ENCODE measurements at regions not wholly inside any gene's neighbourhood (a gene's known extent, or its start where the extent isn't known, plus 50 kb on each side); places are given as distances from the start of the nearest gene placed in this dataset.
"Not testable (repeated sequence)": the region's sequence is repeated elsewhere in the genome, so short reads cannot be mapped to it uniquely, and the experiment has no call there.

- no peak overlapping the region for H2AFZ ChIP-seq (ENCODE audit: low read length)
- no peak overlapping the region for H3K4me2 ChIP-seq (ENCODE audit: low read depth, low read length)
- H3K9me2 ChIP-seq (replicated peaks; ENCODE audit: insufficient read depth, low read length) = no peaks in the 10 kb centered on the region
- no peak overlapping the region for H3K4me3 ChIP-seq (ENCODE audit: low read length)
- H3K9me3 ChIP-seq (replicated peaks; ENCODE audit: insufficient read depth, low read length) = no peaks in the 10 kb centered on the region
- no peaks in the 10 kb centered on the region for H3K36me3 ChIP-seq (replicated peaks; ENCODE audit: insufficient read depth, low read length)
- no peaks in the 10 kb centered on the region for H3K79me2 ChIP-seq (ENCODE audit: low read length)
- DNase-seq = no peak
- H3K27ac ChIP-seq (ENCODE audit: low read length) = no peak overlapping the region
- H3K4me1 ChIP-seq (ENCODE audit: low read length) = no peaks in the 10 kb centered on the region
- no peak overlapping the region for H3K9ac ChIP-seq (ENCODE audit: low read length)
- H4K20me1 ChIP-seq (ENCODE audit: insufficient read depth, low read length) = no peaks in the 10 kb centered on the region
- no peaks in the 10 kb centered on the region for H3F3A ChIP-seq (ENCODE audit: insufficient read depth, low read length)
- TF ChIP-seq EZH2 (optimal IDR thresholded peaks at IDR 0.05; ENCODE audit: low read depth, low read length) (no peak), EZH2phosphoT487 (IDR thresholded peaks at IDR 0.05; ENCODE audit: low read length) (no peak), CTCF (IDR thresholded peaks at IDR 0.05; ENCODE audit: low read length) (no peak)
- H3K27me3 ChIP-seq (replicated peaks; ENCODE audit: insufficient read depth, low read length) = no peaks in the 10 kb centered on the region
Observed at GRCh38 chr5:84436866-84437265, 52.2 kb upstream of the EDIL3 start.

GRCh38 chr5:84435861-84436346 lies 51.2 kb upstream of the EDIL3 start:
- H3K4me1 ChIP-seq (ENCODE audit: low read length); H3K27me3 ChIP-seq (replicated peaks; ENCODE audit: insufficient read depth, low read length); H3K27ac ChIP-seq (ENCODE audit: low read length); H4K20me1 ChIP-seq (ENCODE audit: insufficient read depth, low read length); H3K9me3 ChIP-seq (replicated peaks; ENCODE audit: insufficient read depth, low read length); H3K9me2 ChIP-seq (replicated peaks; ENCODE audit: insufficient read depth, low read length); H3K36me3 ChIP-seq (replicated peaks; ENCODE audit: insufficient read depth, low read length); DNase-seq; H2AFZ ChIP-seq (ENCODE audit: low read length); H3K4me2 ChIP-seq (ENCODE audit: low read depth, low read length); H3K4me3 ChIP-seq (ENCODE audit: low read length); H3K9ac ChIP-seq (ENCODE audit: low read length); H3K79me2 ChIP-seq (ENCODE audit: low read length); H3F3A ChIP-seq (ENCODE audit: insufficient read depth, low read length): not testable (repeated sequence)
